GM21381 (cell line): ENCODE measurements at regions not wholly inside any gene's neighbourhood (a gene's known extent, or its start where the extent isn't known, plus 50 kb on each side); places are given as distances from the start of the nearest gene placed in this dataset.
"Not testable (repeated sequence)": the region's sequence is repeated elsewhere in the genome, so short reads cannot be mapped to it uniquely, and the experiment has no call there.

Source experiments
- ATAC-seq: cut with Tn5 transposase; IDR thresholded peaks from one replicate; pipeline ENCODE4 v1.9.1; 2021; ENCODE audit warnings: mild to moderate bottlenecking, moderate library complexity; ENCODE audit not compliant: unreplicated experiment

DNA sequence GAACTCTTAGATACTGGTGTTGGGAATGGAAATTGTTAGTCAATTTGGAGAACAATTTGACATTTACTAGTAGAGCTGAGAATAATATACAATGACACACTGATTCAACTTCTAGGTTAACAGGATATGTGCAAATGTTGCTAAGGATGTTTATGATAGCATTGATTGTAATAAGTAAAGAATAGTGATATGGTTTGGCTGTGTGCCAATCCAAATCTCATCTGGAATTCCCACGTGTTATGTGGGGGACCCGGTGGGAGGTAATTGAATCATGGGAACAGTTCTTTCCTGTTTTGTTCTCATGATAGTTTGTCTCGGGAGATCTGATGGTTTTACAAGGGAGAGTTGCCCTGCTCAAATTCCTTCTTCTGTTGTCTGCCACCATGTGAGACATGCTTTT, 302.4 kb upstream of the TMPRSS15 start:
- no peak for ATAC-seq

DNA sequence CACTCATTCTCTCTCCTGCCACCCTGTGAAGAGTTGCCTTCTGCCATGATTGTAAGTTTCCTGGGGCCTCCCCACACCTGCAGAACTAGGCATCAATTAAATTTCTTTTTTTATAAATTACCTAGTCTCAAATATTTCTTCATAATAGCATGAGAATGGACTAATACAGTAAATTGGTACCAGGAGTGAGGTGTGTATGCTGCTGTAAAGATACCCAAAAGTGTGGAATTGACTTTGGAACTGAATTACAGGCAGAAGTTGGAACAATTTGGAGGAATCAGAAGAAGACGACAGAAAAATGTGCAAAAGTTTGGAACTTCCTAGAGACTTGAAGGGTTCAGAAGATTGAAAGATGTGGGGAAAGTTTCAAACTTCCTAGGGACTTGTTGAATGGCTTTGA, 308.1 kb upstream of the TMPRSS15 start:
- ATAC-seq = no peak

DNA sequence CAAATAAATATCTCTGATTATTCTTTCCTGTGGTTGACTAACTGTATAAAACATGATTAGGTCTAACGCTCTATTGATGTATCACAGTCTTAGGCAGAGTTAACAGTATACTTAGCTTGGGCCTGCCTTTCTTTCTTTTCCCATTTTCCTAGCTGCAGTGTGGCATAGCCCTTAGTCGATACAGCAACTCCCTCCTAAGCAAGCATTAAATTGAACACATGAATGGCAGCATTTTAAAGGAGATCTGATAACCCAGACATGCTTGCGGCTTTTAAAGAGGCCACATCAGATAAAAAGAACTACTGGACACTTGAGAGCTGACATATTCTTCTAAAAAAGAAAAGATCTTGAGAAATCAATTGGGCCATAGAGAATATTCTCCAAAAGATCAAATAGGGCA, 312.0 kb upstream of the TMPRSS15 start:
- ATAC-seq = no peak

DNA sequence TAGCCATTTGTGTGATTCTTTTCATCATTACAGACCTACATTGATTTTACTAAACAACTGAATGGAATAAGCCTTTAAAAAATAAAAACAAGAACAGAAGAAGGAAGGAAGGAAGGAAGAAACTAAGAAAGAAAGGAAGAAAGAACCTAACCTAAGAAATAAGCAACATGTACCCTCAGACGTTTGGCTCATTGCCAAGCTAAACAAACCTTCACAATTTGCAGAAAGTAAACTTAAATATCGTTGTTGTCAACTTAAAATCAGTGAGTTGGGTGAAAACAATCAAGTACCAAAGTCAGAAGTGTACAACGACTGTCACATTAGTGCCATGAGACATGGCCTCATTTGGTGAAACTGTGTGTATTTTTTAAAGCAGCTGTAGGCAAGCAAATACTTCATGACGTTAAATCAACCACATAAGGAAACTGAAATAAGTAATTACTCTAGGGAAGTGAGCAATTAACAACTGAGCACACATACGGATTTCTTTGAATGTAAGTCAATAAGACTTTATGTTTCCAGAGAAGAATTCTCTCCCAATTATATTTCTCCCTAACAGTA, 313.1 kb upstream of the TMPRSS15 start:
- no peak for ATAC-seq

DNA sequence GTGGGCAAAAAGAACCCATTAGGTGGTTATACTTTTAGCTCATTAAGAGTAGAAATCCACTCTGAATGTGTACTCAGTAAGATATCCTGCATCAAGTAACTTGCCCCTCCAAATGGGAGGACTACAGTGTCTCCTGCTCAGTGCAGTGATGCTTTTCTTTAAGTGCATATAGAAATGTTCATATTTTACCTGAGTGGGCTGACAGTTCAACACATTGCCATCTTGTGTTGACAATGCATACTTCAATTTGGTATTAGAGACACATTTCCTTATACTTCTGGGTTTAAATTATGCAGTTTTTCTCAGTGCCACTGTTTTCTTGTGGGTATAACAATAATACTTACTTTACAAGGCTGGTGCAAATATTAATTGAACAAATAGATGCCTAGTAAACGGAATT, 318.6 kb upstream of the TMPRSS15 start:
- ATAC-seq = no peak

DNA sequence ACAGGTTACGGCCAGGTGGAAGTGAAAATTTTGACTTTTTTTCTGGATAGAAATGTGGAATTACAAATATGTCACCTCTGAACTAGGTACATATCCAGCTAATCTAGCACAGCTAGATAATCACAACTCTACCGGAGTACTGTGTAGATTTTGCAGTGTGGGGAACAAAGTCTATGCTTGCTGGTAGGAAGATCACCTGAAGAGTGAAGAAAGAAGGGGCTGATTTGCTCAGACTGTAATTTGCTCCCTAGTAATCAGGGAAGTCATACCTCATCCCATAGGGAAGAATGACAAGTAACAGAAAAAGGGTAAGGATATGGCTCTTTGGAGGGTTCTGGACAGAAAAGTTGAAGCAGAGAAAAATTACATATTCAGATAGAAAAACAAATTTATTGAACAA, 319.6 kb upstream of the TMPRSS15 start:
- no peak for ATAC-seq

DNA sequence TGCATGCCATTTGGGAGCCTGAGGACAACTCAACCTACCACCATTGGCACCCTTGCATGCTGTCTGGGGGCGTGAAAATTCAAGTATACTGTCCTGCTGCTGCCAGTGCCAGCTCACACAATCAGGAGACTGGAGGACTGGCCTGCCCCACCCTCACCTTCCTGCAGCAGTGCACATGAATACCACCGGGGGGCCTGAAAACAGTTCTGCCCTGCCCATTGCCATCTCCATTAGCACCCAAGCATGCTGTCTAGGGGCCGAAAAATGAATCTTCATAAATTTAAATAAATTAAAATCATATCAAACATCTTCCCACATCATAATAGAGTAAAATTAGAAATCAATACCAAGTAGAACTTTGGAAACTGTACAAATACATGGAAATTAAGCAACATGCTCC, 322.1 kb upstream of the TMPRSS15 start:
- ATAC-seq = no peak

DNA sequence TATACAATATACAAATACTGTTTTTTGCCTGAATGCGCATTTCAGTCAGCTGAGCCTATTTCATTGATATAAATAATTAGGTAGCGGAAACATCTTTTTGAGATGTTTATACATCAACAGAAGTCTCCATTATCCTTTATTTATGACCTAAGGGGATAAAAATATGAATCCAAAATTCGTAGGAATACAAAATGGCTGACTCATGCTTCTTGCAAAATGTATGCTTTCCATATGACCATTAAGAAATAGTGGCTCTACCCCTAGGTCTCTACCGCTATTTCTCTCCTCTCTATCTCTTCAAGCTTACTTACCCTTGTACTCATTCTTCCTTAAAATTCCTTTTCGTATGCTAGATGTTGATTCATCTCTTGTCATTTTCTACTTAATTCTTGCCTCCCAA, 338.4 kb upstream of the TMPRSS15 start:
- no peak for ATAC-seq

DNA sequence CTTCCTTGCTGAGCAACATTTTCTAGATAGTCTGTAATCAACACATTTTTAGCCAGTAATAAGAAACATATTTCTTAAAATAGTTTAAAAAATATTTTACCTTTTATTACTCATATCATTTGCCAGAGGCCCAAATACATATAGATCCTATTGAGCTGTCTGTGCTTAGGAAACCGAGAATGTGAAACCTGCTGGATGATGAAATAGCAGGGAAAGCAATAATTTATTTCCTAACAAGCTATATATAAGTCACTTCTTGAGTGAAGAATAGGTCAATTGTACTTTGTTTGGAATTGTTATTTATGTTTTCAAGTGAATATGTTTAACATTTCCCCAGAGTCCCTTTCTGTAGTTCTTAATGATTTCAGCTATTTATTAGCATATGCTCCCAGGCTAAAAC, 339.9 kb upstream of the TMPRSS15 start:
- ATAC-seq = no peak

DNA sequence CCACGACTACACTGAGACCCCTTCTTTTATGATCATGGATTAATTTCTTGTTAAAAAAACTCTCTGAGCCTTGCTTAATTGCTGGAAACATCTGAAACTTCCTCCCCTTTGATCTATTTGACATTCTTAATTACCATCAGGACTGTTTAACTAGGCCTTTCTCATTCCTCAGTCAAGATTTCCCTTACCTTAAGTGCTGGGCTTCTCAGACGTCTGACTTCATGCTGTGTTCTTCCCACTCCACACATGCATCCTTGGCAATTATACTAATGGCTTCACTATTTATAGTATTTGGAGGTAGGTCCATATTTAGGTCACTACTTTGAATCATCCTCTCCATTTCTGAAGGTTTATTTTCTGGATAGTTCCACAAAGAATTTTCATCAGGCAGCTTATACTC, 341.3 kb upstream of the TMPRSS15 start:
- ATAC-seq = no peak

DNA sequence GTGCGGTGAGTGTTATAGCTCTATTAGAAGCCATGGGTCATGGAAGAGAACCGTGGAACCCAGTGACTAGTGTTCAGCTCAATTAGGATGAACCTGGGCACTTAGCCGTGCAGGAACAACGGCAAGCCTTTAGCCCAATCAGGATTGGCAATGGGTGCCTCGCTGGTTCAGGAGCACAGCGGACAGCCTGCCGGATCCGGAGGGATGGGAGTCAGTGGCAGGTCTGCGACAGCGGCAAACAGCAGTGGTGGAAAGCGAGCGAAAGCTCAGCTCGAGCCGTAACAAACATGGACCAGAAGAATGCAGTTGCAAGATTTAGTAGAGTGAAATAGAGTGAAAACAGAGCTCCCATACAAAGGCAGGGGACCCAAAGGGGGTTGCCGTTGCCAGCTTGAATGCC, 349.3 kb upstream of the TMPRSS15 start:
- not testable (repeated sequence) for ATAC-seq

DNA sequence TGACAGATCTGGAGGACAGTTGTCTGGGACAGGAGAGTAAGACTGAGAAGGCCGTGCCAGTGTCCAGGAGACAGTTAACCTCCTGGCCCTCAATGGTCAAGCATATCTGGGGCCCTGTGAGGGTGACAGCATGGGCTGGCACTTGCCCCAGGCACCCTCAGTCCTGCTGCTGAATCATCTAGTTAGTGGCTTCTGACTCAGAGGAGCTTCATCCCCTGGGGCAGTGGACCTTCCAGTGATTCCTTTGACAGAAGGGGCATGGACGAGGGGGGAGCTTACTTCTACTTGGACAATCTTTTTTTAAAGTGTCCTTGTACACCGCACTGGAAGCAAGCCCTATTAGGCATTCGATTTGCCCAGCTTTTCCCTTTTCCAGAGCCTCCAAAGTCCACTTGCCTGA, 352.7 kb upstream of the TMPRSS15 start:
- ATAC-seq = not testable (repeated sequence)

DNA sequence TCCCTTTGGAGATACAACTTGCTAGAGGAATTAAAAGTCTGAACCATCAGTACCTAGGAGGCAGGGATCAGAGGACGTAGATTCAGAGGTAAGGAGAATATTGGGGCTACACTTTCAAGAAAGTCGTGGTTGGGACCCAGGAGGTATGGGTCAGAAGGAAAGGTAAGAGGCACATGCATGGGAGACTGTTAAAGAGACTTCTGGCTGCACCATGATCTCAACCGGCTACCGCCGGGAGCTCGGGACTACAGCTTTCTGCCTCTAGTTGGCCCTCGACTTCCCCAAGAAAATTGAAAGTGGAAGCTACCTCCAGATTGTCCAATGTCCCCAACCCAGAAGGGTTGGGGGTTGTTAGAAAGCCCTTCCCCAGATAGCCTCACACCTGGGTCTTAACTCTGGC, 355.7 kb upstream of the TMPRSS15 start:
- no peak for ATAC-seq

DNA sequence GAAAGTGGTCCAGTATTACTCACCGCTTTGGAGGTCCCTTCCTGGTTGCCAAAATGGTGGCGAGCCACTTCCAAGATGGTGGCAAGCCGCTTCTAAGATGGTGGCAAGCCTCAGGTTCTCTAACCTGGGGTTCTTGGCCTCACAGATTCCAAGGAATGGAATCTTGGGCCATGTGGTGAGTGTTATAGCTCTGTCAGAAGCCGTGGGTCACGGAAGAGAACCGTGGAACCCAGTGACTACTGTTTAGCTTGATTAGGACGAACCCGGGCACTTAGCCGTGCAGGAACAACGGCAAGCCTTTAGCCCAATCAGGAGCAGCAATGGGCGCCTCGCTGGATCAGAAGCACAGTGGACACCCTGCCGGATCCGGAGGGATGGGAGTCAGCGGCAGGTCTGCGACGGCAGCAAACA, 356.2 kb upstream of the TMPRSS15 start:
- no peak for ATAC-seq

DNA sequence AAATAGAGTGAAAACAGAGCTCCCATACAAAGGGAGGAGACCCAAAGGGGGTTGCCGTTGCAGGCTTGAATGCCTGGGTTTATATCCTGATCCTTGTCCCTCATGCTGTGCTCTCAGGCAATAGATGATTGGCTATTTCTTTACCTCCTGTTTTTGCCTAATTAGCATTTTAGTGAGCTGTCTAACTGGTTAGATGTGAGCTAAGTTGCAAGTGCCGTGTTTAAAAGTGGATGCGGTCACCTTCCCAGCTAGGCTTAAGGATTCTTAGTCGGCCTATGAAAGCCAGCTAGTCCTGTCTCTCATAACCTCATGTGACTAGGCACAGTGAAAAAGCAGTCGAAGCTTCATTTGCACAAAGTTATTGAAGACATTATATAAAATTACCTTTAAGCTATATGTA, 356.7 kb upstream of the TMPRSS15 start:
- no peak for ATAC-seq

DNA sequence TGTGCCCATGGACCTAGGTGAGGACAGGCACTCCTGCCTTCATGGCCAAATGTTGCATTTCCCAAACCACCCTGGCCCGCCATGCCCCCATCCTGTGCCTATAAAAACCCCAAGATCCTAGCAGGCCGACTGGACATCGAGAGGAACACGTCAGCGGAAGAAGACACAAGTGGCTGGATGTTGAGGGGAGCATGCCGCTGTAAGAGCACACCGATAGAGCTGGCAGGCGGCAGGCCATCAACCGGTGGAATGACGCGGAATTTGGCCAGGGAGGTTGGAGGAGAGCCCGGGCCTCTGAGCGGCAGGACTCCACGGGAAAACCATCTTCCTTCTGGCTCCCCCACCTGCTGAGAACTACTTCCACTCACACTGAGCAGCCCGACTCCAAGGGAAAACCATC, 361.1 kb upstream of the TMPRSS15 start:
- no peak for ATAC-seq

DNA sequence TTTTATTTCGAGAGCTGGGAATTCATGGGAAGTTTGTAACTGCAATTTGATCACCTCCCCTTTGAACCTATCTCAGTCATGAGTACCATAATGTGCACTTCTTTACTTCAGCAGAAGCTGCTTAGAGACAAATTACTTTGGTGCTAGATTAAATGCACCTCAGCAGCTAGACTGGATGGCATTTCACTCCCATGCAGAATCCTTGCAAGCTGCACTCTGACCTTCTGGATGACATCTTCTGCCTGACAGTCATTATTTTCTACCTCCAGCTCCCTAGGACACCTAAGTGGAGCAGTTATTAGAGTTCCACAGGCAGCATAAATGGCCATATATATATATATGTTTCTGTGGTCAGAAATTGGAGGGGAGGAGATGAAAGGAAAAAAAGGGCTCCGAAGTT, 366.0 kb upstream of the TMPRSS15 start:
- no peak for ATAC-seq

DNA sequence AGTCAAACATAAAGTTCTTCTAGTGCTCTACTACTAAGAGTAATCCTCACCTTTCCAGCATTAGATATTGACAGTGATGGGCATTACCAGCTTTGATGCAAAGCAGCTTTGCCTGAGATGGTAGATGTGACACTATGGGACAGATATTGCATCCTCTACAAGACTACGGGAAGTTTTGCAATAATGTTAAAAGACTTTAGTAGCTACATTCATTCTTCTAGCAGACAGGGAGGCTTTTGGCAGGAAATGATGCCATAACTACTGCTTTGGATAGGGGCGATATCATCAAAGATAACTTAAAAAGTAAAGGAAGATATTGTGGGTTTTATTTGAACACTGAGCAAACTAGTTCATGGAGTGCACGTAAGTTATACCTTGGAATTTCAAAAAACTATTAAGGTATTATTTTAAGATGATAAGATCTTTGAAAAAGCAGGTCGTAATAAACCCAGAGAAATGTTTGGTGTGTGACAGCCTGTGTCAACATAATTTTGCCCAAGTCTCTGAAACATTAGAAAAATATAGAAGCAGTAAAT, 368.3 kb upstream of the TMPRSS15 start:
- ATAC-seq = no peak

DNA sequence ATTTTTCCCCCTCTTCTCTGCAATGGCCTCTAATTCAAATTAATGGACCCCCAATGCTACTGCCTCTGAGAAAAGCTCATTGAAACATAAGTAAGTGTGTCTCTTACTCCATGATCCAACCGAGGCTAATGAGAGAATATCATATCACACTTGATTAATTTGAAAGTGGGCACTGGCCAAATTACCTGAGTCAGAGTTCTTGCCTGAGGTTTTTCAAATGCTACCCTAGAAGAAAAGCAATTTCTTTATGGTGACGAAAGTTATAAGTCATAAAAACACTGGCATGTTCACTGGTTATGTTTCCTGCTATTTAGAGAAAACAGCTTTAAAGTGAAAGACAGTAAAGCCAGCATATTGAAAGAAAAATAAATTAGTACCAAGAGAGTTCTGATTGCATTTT, 368.8 kb upstream of the TMPRSS15 start:
- ATAC-seq = no peak

DNA sequence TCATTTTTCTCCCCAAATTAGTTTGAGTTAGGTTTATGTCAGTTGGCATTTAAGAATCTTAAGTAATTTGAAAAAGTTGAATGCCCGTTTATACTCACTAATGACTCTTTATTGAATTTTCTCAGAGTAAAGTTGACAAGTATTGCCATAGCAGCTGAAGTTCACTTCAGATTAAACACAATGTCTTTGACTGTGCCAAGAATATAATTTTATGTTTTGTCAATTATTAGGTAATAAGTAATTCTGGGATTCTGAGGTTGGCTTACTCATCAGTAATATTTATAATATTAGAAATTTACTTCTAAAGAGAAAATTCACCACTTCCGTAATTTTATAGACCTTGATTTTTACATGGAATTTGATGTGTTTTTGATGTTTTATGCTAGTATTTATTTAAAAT, 369.3 kb upstream of the TMPRSS15 start:
- no peak for ATAC-seq

DNA sequence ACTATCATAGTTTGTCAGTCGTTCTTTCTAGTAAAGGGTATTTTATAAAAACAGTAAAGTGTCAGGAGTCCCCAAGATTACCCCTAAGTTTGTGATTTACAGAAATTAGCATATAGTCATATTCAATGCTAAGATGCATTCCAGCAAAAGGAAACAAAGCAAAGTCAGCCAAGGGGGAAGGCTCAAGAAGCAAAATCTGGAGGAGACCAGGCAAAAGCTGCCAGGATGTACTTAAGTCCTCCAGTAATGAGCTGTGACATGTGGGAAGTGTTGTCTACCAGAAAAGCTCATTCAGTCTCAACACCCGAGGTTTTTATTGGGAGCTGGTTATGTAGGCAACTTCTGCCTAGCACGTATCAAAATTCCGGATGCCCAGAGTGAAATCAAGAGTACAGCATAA, 373.4 kb upstream of the TMPRSS15 start:
- no peak for ATAC-seq

DNA sequence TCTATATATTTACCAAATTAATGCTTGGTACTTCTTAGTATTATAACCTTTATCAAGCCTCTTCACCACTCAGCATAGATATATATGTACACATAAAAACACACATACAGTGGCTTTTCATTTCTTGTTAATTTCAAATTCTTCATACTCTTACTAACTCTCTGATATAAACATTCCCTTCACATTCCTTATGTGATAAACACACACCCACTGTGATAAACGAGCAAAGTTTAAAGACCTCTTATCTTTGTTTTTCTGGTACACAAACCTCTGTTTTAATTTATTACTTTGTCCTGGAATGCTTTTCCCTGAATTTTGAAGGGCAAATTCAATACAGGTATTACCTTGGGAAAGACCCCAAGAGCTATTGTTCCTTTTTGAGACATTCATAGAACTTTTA, 379.1 kb upstream of the TMPRSS15 start:
- ATAC-seq = no peak

DNA sequence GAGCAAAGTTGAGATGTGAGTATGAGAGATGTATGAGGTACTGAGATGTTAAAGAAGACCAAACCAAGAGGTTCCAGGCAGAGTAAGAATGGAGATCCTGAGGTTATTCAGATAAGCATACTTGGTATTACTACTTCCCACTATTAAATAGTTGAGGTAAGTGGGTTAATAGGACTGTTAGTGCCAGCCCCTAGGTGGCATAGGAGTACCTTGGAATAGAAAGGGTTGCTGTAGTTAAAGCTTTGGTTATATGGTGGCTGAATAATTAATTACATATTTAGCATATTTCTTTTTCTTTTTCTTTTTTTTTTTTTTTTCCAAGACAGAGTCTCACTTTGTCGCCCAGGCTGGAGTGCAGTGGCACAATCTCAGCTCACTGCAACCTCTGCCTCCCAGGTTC, 397.9 kb upstream of the TMPRSS15 start:
- ATAC-seq = no peak
